Gastroesophageal sphincter (tissue), 4 donors: ENCODE measurements at regions not wholly inside any gene's neighbourhood (a gene's known extent, or its start where the extent isn't known, plus 50 kb on each side); places are given as distances from the start of the nearest gene placed in this dataset.

Source experiments
- ATAC-seq: fragments of 150-250 bp; one replicate; pipeline ENCODE4 v1.9.1; 2016; ENCODE audit warnings: mild to moderate bottlenecking, moderate library complexity
- H3K27ac ChIP-seq, 4 donors: fragments of 200-600 bp; sonication (generic) in 3 of 4; 1 replicate in 3 of 4; 2 replicates in 1 of 4; pipeline ENCODE4 v1.5.1; 2016 to 2019
- H3K27me3 ChIP-seq: fragments of 200-600 bp; sonication (generic); one replicate; pipeline ENCODE4 v1.5.1; 2019
- H3K36me3 ChIP-seq, 2 donors: fragments of 200-600 bp; sonication (generic); one replicate each; pipeline ENCODE4 v1.5.1; 2019; ENCODE audit warnings: control low read depth in 1 of 2
- H3K4me1 ChIP-seq, 3 donors: fragments of 200-600 bp; sonication (generic); 1 replicate in 2 of 3; 2 replicates in 1 of 3; pipeline ENCODE4 v1.5.1; 2016 to 2019; ENCODE audit warnings: control low read depth in 2 of 3
- H3K4me3 ChIP-seq, 2 donors: fragments of 200-600 bp; sonication (generic); one replicate each; pipeline ENCODE4 v1.5.1; 2019; ENCODE audit warnings: mild to moderate bottlenecking in 1 of 2, moderate library complexity in 1 of 2
- H3K9me3 ChIP-seq, 3 donors: fragments of 200-600 bp; sonication (generic); one replicate each; pipeline ENCODE4 v1.5.1; 2017 to 2019; ENCODE audit warnings: control low read depth in 2 of 3
- EP300 ChIP-seq: sonication (generic); formaldehyde crosslinking; IDR thresholded peaks from one replicate; pipeline ENCODE4 v1.6.1; 2017; ENCODE audit warnings: antibody characterized with exemption, mild to moderate bottlenecking
- POLR2A ChIP-seq, 2 donors: fragments of 450-650 bp; IDR thresholded peaks; one replicate each; pipeline ENCODE4 v1.6.1; 2017; ENCODE audit warnings: antibody characterized with exemption in 2 of 2, mild to moderate bottlenecking in 2 of 2, moderate library complexity in 1 of 2
- POLR2AphosphoS5 ChIP-seq: sonication (generic); formaldehyde crosslinking; IDR thresholded peaks from one replicate; pipeline ENCODE4 v1.6.1; 2017; ENCODE audit warnings: antibody characterized with exemption
- WGBS, 2 donors: methylation state at CpG; one replicate each; pipeline ENCODE4 v1.1.5; 2018; ENCODE audit warnings: low coverage in 1 of 2; 5-methylcytosine and 5-hydroxymethylcytosine counted together
- TF ChIP-seq, protein P1 (sequence below), 4 experiments: fragments of 200-600 bp in 2 of 4; fragments of 450-650 bp in 2 of 4; sonication (generic) in 1 of 4; IDR thresholded peaks; one replicate each; pipeline ENCODE4 v1.5.1; 2017 to 2019; ENCODE audit warnings: antibody characterized with exemption in 4 of 4, mild to moderate bottlenecking in 2 of 4, moderate library complexity in 2 of 4

DNA sequence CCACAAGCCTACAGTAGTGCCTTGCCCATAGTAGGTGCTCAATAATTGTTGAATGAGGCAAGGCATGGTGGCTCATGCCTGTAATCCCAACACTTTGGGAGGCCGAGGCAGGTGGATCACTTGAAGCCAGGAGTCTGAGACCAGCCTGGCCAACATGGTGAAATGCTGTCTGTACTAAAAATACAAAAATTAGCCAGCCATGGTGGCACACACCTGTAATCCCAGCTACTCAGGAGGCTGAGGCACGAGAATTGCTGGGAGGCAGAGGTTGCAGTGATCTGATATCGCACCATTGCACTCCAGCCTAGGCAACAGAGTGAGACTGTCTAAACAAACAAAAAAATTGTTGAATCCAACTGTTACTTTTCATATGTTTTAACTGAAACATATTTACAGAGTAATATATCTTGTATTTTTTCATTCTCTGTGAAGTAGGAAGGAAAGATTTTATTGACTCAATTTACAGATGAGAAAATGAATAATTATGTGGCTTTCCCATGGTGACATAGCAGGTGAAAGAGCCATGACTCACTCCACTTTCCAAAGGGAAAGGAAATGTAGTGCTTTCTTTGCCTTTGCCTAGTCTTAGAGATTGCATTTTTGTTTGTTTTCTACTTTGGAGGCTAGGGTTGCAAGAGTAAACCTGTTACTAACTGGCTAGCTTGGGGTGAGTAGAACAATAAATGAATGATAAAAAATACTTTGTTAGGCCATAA lies 95.4 kb upstream of the SLC38A4 start:
- ATAC-seq, result no peak
- TF ChIP-seq POLR2A (IDR thresholded peaks at IDR 0.05) (no peak), POLR2AphosphoS5 (no peak), EP300 (no peak)
- TF ChIP-seq, protein P1, sequence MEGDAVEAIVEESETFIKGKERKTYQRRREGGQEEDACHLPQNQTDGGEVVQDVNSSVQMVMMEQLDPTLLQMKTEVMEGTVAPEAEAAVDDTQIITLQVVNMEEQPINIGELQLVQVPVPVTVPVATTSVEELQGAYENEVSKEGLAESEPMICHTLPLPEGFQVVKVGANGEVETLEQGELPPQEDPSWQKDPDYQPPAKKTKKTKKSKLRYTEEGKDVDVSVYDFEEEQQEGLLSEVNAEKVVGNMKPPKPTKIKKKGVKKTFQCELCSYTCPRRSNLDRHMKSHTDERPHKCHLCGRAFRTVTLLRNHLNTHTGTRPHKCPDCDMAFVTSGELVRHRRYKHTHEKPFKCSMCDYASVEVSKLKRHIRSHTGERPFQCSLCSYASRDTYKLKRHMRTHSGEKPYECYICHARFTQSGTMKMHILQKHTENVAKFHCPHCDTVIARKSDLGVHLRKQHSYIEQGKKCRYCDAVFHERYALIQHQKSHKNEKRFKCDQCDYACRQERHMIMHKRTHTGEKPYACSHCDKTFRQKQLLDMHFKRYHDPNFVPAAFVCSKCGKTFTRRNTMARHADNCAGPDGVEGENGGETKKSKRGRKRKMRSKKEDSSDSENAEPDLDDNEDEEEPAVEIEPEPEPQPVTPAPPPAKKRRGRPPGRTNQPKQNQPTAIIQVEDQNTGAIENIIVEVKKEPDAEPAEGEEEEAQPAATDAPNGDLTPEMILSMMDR (IDR thresholded peaks at IDR 0.05), result no peak
- Histone ChIP-seq H3K4me3 (no peak overlapping the region), H3K4me1 (no peaks in the 10 kb centered on the region), H3K36me3 (no peaks in the 10 kb centered on the region), H3K9me3 (no peaks in the 10 kb centered on the region), H3K27me3 (no peaks in the 10 kb centered on the region), H3K27ac (peak overlapping the region in 1 of 4 donors; percentile 48)
- WGBS, 2 donors, result 71 to 92% methylated on average over 3 of the region's 3 CpGs

DNA sequence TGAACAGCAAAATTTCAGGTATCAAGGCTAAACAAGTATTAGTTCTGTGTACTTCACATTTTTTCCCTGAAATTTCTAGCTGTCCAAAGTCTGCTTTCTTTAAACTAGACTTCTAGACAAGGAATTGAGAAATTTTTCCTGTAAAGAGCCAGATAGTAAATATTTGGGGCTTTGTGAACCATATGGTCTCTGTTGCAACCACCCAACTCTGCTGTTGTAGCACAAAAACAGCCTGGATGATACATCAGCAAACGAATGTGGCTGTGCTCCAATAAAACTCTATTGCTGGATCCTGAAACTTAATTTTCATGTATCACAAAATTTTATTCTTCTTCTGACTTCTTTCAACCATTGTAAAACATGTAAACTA lies 96.0 kb upstream of the SLC38A4 start:
- TF ChIP-seq EP300 (no peak), POLR2A (IDR thresholded peaks at IDR 0.05) (no peak), POLR2AphosphoS5 (no peak)
- TF ChIP-seq, protein P1 (IDR thresholded peaks at IDR 0.05), result no peak
- ATAC-seq, result peak; percentile 66
- H3K9me3 ChIP-seq, result no peaks in the 10 kb centered on the region
- H3K27me3 ChIP-seq, result no peaks in the 10 kb centered on the region
- H3K27ac ChIP-seq, result no peak overlapping the region
- no peak overlapping the region for H3K4me3 ChIP-seq
- H3K4me1 ChIP-seq, result no peaks in the 10 kb centered on the region
- H3K36me3 ChIP-seq, result no peaks in the 10 kb centered on the region
- WGBS, 2 donors, result 54 to 67% methylated on average over 1 of the region's 1 CpG

DNA sequence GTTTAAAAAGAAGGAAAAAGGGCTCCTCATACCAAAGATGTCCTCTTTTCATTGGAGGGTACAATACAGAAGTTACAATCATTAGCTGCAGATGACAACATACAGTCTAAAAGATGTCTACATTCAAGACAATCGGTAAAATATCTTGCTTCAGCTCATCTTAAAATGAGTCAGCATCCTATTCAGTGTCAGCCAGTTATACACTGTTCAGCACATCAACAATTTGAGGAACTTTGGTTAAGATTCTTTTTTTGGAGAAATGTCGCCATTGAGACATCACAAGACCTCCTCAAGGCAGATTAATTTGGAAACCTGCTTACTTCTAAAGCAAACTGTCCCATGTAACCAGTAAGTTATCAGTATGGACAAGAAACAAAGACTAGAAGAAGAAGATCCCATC lies 100.7 kb upstream of the SLC38A4 start:
- no peak overlapping the region for H3K27ac ChIP-seq
- H3K4me3 ChIP-seq, result no peak overlapping the region
- no peaks in the 10 kb centered on the region for H3K9me3 ChIP-seq
- H3K27me3 ChIP-seq, result no peaks in the 10 kb centered on the region
- no peaks in the 10 kb centered on the region for H3K4me1 ChIP-seq
- ATAC-seq, result no peak
- no peaks in the 10 kb centered on the region for H3K36me3 ChIP-seq
- WGBS, 2 donors, result 42 to 90% methylated on average over 1 to 2 of the region's 2 CpGs
- TF ChIP-seq EP300, result no peak

DNA sequence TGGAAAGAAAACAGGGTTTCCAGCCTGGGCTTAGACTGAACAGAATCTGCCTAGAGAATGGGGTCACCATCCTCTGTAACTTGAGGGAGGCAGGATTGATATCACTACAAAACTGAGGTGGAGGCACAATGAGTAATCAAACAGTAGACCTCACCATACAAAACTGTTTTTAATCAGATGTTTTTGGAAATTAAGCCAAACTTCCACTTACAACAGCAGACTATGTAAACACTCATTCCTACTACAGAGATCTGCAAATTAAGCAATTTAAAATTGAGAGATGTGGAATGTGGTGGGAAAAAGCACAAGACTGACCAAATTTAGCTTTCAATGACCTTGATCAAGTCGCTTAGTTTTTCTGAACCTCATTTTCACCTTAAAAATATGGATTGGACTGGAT lies 104.3 kb upstream of the SLC38A4 start:
- TF ChIP-seq EP300, result no peak
- TF ChIP-seq, protein P1 (IDR thresholded peaks at IDR 0.05), result no peak
- no peak for TF ChIP-seq POLR2A (IDR thresholded peaks at IDR 0.05)
- no peak for TF ChIP-seq POLR2AphosphoS5
- ATAC-seq, result no peak

DNA sequence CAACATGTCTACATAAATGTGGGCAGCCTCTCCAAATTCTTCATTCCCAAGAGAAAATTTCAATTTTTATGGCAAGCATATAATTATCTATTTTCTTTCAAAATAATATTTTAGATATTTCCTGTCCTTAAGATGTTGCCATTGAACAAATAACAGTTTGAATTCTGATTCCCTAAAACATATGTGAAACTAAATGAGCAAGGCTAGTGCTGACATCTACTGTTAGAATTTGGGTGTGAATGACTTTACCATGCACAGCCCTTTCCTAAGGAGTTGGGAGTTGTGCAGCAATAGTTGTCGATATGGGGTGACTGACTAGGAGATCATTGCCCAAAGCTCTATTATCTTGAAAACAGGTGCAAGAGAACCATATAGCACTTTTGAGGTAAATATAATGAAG lies 108.2 kb upstream of the SLC38A4 start:
- 17 to 27% methylated on average over 1 of the region's 1 CpG for WGBS, 2 donors
- TF ChIP-seq, protein P1 (IDR thresholded peaks at IDR 0.05), result peak in 3 of 4 experiments; percentile 24 to 53 (median 45)
- no peak for TF ChIP-seq EP300
- H3K36me3 ChIP-seq, result no peaks in the 10 kb centered on the region

More for the DNA sequence above, 104.3 kb upstream of the SLC38A4 start:
- H3K4me1 ChIP-seq, result no peaks in the 10 kb centered on the region
- no peaks in the 10 kb centered on the region for H3K36me3 ChIP-seq
- no peaks in the 10 kb centered on the region for H3K27me3 ChIP-seq
- no peak overlapping the region for H3K27ac ChIP-seq
- no peak overlapping the region for H3K4me3 ChIP-seq
- 60 to 100% methylated on average over 1 of the region's 1 CpG for WGBS, 2 donors
- H3K9me3 ChIP-seq, result no peaks in the 10 kb centered on the region

More for the DNA sequence above, 108.2 kb upstream of the SLC38A4 start:
- Histone ChIP-seq H3K27ac (no peak overlapping the region), H3K4me3 (no peak overlapping the region), H3K27me3 (no peaks in the 10 kb centered on the region), H3K9me3 (no peaks in the 10 kb centered on the region), H3K4me1 (no peaks in the 10 kb centered on the region)
- ATAC-seq, result no peak
